Endothelial cell of umbilical vein (primary cell): ENCODE measurements at regions not wholly inside any gene's neighbourhood (a gene's known extent, or its start where the extent isn't known, plus 50 kb on each side); places are given as distances from the start of the nearest gene placed in this dataset.

Experiments
- CTCF ChIP-seq, 2 donors: IDR thresholded peaks; 1 replicate in 1 of 2; 2 replicates in 1 of 2; pipeline ENCODE4 v1.5.1; 2011; ENCODE audit warnings: low read length in 2 of 2, mild to moderate bottlenecking in 2 of 2, moderate library complexity in 2 of 2, control low read depth in 1 of 2, inconsistent platforms in 1 of 2, low read depth in 1 of 2; ENCODE audit not compliant: insufficient read depth in 1 of 2; ENCODE audit errors: extremely low read depth in 1 of 2
- EZH2 ChIP-seq: IDR thresholded peaks from 2 replicates; pipeline ENCODE4 v1.6.1; 2012; ENCODE audit warnings: borderline replicate concordance, low read depth, mild to moderate bottlenecking, moderate library complexity, low read length, inconsistent platforms; ENCODE audit not compliant: severe bottlenecking
- FOS ChIP-seq: IDR thresholded peaks from 2 replicates; pipeline ENCODE4 v1.6.1; 2011; ENCODE audit warnings: mild to moderate bottlenecking, low read length, moderate library complexity, borderline replicate concordance; ENCODE audit not compliant: insufficient read depth
- GATA2 ChIP-seq: IDR thresholded peaks from 2 replicates; pipeline ENCODE4 v1.7.0; 2011; ENCODE audit warnings: low read depth, mild to moderate bottlenecking, moderate library complexity, mixed read lengths, low read length; ENCODE audit not compliant: insufficient read length, insufficient read depth
- JUN ChIP-seq: IDR thresholded peaks from 2 replicates; pipeline ENCODE4 v1.6.1; 2011; ENCODE audit warnings: borderline replicate concordance, low read depth; ENCODE audit not compliant: insufficient read length, insufficient read depth
- MAX ChIP-seq: IDR thresholded peaks from 2 replicates; pipeline ENCODE4 v1.6.1; 2011; ENCODE audit not compliant: insufficient read depth, insufficient read length
- MYC ChIP-seq: IDR thresholded peaks from one replicate; pipeline ENCODE4 v1.6.1; 2011; ENCODE audit warnings: mild to moderate bottlenecking, low read depth, low read length
- POLR2A ChIP-seq: IDR thresholded peaks from 2 replicates; pipeline ENCODE4 v1.6.1; 2012; ENCODE audit warnings: low read depth, mild to moderate bottlenecking, control low read depth, low read length
- POLR2AphosphoS5 ChIP-seq: IDR thresholded peaks from 2 replicates; pipeline ENCODE4 v1.6.1; 2012; ENCODE audit warnings: low read depth, mild to moderate bottlenecking, control low read depth, low read length, moderate library complexity; ENCODE audit not compliant: insufficient read depth

GRCh38 chr11:87455180-87455579, 417.4 kb downstream of the TMEM135 start:
- TF ChIP-seq CTCF (IDR thresholded peaks at IDR 0.05; ENCODE audit: extremely low read depth in 1 of 2, insufficient read depth in 1 of 2, low read depth in 1 of 2, low read length in 2 of 2) (no peak), POLR2AphosphoS5 (no peak), POLR2A (no peak), EZH2 (no peak), JUN (no peak), GATA2 (no peak), MYC (no peak), MAX (no peak), FOS (no peak)
